Astrocyte (in vitro differentiated cells and primary cell): ENCODE measurements at regions not wholly inside any gene's neighbourhood (a gene's known extent, or its start where the extent isn't known, plus 50 kb on each side); places are given as distances from the start of the nearest gene placed in this dataset.

Experiments used
- CTCF ChIP-seq: IDR thresholded peaks from 2 replicates; pipeline ENCODE4 v1.5.1; 2011; ENCODE audit warnings: low read depth, mild to moderate bottlenecking, inconsistent platforms, low read length, moderate library complexity; ENCODE audit not compliant: insufficient read depth
- EZH2 ChIP-seq: IDR thresholded peaks from 2 replicates; pipeline ENCODE4 v1.6.1; 2012; ENCODE audit warnings: mild to moderate bottlenecking, low read length, inconsistent platforms; ENCODE audit not compliant: insufficient read depth

- no peak for TF ChIP-seq CTCF
- no peak for TF ChIP-seq EZH2
Observed at GRCh38 chr2:143939626-143940330, 580.1 kb downstream of the ZEB2 start.
